ENCODE measurements at regions not wholly inside any gene's neighbourhood (a gene's known extent, or its start where the extent isn't known, plus 50 kb on each side); places are given as distances from the start of the nearest gene placed in this dataset.
"Not testable (repeated sequence)": the region's sequence is repeated elsewhere in the genome, so short reads cannot be mapped to it uniquely, and the experiment has no call there.

DNA sequence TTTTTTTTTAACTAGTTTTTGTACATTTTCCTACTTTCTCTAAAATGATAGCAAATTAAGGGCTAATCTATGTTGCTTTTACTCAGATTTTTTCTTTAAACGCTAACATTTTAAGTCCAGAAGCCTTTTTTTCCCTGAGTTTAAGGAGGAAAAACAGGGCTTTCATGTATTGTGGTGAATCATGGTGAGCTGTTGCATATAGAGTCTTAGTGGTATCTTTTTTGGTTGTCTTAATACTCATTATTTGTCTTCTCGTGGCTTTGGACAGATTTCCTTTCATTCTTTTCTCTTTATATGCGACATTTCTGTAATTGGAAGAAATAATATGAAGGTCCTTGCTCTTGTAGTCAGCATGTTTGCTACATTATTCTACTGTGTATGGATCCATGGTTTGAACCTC lies 1015.6 kb downstream of the PLA2G4A start:
- DNase-seq, result no peak

GRCh38 chr1:187847531-187847930 lies 1018.8 kb downstream of the PLA2G4A start:
- no peak for DNase-seq

- DNase-seq, result no peak
Measured at GRCh38 chr1:187848321-187848720, 1019.6 kb downstream of the PLA2G4A start.

- DNase-seq, result not testable (repeated sequence)
Measured at GRCh38 chr1:187850146-187850545, 1021.4 kb downstream of the PLA2G4A start.

DNA sequence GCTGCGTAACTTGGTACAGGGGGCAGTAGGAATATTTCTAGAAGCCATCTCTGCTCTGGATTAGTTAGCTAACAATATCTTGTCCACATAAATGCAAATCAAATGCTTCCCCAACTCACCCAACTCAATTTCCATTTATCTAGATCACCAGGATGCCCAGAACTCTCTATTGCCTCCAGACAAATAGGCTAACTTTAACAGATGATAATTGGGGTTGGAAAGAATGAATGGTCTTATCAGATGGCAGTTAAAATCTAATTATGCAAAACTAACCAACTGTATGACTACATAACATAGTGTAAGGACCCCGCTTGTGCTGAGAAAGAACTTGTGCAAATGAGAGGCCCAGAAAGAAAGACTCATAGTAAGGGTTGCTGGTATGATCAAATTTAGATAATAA lies 1024.8 kb downstream of the PLA2G4A start:
- DNase-seq, result no peak

GRCh38 chr1:187854457-187854856 lies 1025.7 kb downstream of the PLA2G4A start:
- DNase-seq, result no peak

GRCh38 chr1:187862506-187862905 lies 1033.8 kb downstream of the PLA2G4A start:
- no peak for DNase-seq

DNA sequence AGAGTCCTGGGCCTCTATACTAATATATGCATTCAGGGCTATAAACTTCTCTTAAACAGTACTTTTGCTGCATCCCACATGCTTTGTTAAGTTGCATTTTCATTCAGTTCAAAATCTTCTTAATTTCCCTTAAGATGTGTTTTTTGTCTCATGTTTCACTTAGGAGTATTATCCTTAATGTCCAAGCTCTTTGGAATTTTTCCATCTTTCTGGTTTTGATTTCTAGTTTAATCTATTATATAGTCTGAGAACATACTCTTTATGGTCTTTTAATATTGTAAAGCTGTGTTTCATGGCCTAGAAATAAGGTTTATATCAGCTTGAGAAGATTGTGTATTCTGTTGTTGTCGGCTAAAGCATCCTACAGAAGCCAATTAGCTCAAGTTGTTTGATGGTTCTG lies 1041.8 kb downstream of the PLA2G4A start:
- no peak for DNase-seq

DNA sequence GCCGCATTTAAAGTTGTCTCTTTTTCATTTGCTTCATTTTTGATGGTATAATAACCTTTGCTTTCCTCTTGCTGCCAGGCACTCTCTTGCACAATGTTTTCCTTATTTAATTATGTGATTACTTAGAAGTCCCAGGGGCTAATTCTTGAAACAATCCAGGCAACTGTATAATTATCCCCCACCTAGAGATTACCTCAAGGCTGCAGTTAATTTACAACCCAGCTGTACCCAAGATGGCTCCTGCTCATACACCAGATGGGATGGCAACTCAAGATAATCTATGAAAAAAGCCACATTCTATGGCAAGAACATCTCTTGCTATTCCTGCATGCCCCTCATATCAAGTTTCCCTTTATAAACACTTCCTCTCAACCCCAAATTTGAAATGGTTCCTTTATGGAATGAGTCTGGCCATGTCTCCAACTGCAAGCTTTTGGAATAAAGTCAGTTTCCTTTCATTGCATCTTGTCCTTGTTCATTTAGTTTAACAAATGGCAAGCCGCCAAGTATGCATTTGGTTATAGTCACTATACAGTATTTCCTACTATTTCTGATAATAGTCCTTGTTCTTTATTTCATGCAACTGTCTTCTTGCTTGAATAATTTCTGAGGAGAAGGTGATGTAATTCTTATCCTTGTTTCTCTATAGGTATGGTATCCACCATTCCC lies 1042.6 kb downstream of the PLA2G4A start:
- no peak for DNase-seq

DNA sequence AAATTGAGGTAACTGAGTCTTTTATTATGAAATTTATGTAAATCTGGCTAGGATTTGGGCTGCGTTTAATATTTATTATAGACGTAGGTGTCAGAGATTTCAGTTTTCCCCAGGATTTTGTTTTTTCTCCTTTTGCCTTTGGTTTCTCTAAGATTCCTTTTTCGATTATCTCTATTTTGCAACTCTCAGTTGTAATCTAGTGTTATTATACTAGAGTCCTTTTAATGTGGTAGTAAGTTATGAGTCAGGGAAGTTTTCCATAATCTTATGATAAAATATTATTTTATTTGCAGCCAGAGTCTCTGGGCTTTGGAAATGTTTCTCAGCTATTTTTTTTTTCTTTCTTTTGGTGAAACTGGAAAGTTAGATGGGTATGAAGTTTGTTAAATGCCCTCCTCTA lies 1043.8 kb downstream of the PLA2G4A start:
- DNase-seq, result no peak

DNA sequence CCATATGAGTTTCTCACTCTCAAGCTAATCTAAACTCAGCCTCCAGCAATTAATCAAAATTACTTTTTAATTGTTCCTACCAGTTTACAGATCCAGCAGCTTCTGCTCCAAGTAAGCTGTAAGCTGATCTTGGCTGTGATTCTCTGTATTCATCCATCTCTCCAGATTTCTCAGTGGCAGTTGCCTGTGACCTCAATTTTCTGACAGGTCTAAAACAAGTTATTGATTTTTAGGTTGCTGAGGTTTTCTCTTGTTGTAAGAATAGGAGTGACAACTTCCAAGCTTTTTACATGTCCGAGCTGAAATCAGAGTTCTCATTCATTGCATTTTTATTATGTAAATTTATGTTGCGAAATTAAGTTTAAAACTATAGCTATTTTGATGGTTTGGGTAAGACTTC lies 1044.4 kb downstream of the PLA2G4A start:
- no peak for DNase-seq

DNA sequence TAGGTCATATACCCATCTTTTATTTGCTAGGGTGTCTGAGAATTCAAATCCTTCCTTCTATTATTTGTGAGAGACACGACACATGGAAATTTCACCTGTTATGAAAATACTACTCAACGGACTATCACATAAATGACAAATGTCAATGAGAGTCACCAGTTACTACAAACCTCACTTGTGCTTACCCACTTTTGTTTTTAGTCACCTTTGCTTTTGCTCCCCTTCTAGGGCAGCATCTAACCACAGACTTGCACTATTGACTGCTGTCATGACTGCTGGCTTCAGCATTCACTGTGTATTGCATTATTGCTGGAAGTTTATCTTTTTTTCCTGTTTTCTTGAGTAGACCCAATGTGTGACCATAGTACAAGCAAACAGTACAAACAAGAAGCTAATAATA lies 1048.0 kb downstream of the PLA2G4A start:
- DNase-seq, result no peak

DNA sequence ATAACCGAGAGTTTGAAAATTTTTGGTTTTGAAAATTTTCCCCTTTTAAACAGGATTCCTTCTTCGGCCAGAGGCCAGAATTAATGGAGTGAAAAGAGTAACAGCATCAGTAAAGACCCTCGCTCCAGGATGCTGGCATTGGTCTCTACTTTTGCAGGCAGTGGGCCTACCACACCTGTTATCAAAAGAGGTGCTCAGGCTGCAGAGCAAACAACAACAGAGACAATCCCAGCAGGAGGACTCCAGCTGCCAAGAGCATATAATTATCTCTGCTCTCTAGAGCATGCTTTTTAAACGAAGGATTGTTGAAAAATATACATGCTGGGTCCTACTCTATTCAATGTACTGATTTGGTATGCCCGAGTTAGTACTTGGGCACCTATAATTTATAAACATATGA lies 1048.5 kb downstream of the PLA2G4A start:
- no peak for DNase-seq

- no peak for DNase-seq
Measured at GRCh38 chr1:187878883-187879282, 1050.1 kb downstream of the PLA2G4A start.

GRCh38 chr1:187883356-187883755 lies 1054.6 kb downstream of the PLA2G4A start:
- no peak for DNase-seq

DNA sequence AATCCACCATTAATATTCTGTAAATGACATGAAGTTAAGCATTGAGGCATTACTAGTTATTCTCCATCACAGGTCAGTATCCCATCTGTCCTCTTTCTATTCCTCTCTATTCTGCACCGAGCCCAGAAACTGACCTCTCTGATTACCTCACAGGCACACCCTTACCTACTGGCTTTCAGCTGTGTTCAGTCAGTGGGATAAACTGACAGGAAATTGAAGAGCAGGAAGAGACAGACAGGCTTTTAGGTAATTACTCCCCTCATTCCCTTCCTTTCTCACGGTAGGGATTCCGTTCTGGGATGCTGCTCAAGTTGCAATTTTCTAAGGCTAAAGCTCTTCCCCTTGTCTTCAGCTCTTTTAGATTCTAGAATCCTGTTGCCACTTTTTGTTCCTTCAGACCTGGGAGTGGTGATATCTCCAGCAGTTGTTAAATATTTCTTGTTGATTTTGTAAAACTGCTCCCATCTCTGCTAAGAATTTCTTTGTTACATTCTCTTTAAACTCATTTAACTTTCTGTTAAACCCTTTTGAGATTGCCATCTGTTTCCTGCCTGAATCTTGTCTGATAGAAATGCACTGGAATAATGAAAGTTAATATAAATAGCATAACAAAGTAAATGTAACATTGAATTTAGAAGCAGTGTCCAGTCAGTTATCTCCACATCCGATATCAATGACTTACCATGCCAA lies 1063.4 kb downstream of the PLA2G4A start:
- DNase-seq, result no peak

- no peak for DNase-seq
Measured at GRCh38 chr1:187892683-187893039, 1063.9 kb downstream of the PLA2G4A start.

DNA sequence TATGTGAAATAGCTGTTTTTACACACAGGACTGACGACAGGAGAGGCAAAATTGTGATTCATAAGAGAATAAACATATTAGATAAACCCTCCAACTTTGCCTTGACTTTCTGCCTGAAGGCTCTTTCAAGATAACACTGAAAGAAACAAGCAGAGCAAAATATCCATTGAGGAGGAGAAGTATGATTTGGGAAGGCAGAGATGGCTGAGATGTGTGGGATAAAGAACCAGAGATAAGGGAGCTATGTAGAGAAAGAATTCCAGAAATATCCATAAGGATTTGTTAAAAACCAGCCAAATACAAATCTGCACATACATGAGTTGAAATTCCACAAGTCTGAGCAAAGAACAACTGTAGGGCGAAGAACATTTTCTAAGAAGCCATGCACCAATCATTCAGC lies 1064.7 kb downstream of the PLA2G4A start:
- no peak for DNase-seq

DNA sequence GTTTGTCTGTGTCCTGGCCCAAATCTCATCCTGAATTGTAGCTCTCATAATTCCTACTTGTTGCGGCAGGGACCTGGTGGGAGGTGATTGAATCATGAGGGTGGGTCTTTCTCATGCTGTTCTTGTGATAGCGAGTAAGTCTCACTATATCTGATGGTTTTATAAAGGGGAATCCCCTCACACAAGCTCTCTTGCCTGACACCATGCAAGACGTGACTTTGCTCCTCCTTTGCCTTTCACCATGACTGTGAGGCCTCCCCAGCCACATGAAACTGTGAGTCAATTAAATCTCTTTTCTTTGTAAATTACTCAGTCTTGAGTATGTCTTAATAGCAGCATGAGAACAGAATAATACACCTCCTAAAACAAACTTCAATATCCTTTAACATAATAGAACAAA lies 1065.6 kb downstream of the PLA2G4A start:
- DNase-seq, result no peak

- no peak for DNase-seq
Measured at GRCh38 chr1:187903223-187903622, 1074.5 kb downstream of the PLA2G4A start.

GRCh38 chr1:187909382-187909781 lies 1080.6 kb downstream of the PLA2G4A start:
- DNase-seq, result no peak

DNA sequence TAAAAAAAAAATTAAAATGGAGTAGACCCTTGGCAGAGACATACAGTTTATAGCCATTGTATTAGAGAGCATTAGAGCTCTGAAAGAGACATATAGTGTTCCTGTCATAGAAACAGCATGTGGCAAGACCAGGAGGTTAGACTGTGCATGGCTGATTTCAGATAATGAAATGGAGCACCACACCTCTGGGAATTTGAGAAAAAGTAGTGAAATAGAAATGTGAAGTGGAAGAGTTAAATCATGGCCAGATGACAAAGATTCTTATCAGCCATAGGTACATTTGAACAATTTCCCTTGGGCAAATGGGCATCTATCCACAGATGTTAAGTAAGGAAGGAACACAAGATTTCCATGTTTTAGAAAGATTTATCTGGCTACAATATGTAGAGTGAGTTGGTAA lies 1083.1 kb downstream of the PLA2G4A start:
- no peak for DNase-seq

- no peak for DNase-seq
Measured at GRCh38 chr1:187920976-187921375, 1092.2 kb downstream of the PLA2G4A start.

GRCh38 chr1:187921426-187921825 lies 1092.7 kb downstream of the PLA2G4A start:
- no peak for DNase-seq

DNA sequence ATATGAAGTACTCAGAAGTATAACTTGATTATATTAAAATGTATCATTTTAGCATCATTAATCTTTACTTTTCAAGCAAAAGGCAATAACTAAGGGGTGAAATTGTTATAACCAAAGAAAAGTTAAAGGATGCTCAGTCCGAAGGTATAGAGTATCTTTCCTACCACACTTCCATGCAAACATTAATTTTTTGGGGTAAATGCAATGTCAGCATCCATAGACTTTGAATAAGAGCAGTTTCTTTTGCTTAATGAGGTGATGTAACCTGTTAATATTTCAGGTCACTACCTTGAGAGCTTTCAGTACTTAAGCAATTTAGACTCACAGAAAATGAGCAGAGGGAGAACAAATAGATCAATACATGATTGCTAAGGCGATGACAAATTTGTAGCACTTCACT lies 1093.5 kb downstream of the PLA2G4A start:
- no peak for DNase-seq
